ENCODE measurements at regions not wholly inside any gene's neighbourhood (a gene's known extent, or its start where the extent isn't known, plus 50 kb on each side); places are given as distances from the start of the nearest gene placed in this dataset.

DNA sequence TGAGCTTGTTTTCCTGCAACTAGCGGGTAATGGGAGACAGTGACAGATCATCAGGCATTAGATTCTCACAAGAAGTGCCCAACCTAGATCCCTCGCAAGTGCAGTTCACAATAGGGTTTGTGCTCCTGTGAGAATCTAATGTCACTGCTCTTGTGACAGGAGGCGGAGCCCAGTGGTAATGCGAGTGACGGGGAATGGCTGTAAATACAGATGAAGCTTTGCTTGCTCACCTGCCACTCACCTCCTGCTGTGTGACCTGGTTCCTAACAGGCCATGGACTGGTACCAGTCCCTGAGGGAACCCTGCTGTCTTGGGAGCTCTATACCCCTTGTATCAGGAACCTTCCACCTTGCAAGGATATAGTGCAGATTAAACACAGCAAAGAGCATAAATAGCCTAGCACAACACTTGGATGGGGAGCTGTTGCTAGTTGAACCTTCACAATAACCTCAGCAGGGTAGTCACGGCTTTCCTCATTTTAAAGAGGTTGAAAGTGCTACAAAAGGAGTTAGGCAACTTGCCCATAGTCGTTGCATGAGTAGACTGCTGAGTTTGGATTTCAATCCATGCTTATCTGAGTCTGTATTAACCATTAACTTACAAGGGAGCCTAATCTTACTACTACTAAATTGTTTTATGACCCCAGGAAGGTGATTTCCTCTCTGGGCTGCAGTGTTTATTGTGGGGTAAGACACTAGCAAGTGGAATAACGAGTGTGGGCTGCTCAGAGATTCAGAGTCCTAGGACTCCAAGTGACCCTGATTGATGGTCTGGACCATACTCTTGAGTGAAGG is 156.6 kb upstream of the ZFHX3 start:
- intact Hi-C loops (cut with micrococcal nuclease), result no loop called here

DNA sequence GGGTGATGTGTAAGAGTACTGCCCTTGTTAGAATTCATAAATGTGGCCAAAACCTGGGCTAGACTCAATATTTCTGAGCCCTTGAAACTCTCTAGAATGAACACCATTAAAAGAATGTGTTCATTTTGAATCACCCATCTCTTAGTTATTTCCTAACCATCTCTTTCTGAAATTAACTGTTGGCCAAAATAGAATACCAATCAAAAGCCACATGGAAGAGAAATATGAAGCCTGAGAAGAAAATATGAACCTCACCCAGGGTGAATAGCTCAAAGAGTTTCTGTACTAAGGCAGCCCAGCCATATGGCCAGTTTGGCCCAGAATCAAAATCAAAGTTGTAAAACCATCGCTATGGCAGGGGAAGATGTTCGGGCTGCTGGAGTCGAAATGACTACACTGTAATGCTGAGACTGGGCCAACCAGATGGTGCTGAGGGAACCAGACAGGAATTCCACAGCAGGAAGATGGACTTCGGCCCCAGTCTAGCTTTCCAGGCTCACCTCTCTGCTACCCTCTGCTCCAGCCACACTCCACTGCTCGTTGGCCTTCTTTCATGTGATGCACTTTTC is 154.3 kb upstream of the ZFHX3 start:
- intact Hi-C loops (cut with micrococcal nuclease), result no loop called here

DNA sequence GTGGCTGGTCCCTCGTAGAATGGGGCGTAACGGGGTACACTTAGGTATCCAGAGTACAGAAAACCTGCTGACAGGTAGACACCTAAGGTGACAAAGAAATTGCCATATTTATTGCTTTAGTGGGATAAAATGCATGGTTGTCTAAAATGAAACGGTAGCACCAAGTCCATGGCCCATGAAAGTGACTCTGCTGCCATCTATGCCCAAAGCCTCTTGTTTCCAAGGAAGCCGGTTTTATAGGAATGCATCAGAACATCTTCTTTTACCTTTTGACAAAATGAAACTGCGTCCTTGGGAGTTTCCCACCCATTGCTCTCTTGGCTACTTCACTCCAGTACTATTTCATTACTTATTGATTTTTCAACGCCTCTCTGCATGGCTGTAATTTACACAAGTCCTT is 151.3 kb upstream of the ZFHX3 start:
- intact Hi-C loops (cut with micrococcal nuclease), result loop anchor here (5.0 kb wide), 1 partner anchor 797 kb away; no protein-coding TSS in a partner anchor

DNA sequence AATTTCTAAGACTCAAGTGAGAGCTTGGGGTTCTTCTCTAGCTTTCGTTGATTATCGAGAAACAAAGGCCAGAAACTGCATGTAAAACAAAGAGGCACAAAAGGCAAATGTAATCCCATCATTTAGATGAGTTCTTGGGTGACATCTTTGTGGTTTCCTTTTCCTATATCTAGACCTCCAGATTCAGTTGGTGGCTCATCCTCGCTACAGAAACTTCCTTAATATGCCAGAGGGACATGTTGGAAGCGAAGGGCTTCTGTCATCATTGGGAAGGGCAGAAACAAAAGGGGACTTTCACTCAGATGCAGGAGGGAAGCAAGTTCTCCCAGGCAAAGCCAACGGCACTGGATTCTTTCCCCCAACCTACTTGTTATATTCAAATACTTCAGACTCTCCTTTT is 150.6 kb upstream of the ZFHX3 start:
- intact Hi-C loops (cut with micrococcal nuclease), result loop anchor here (5.0 kb wide), 1 partner anchor 796 kb away; no protein-coding TSS in a partner anchor

DNA sequence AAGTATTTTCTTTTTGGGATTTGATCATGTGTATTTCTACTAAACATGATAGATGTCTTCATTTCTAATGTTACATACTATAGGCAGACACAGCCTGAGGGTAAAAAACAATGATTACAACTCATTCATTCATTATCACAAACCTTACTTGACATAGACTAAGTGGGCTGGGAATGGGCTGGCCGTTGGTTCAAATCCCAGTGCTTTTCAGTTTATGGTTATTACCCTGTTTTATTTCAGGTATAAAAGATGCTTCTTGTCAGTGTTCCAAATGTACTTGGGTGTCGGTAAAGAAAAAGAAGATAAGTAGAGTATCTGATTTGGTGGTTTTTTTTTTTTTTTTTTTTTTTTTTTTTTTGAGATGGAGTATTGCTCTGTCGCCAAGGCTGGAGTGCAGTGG is 149.7 kb upstream of the ZFHX3 start:
- intact Hi-C loops (cut with micrococcal nuclease), result loop anchor here (2.0 to 5.0 kb wide), 2 partner anchors 533 to 795 kb away; no protein-coding TSS in a partner anchor

DNA sequence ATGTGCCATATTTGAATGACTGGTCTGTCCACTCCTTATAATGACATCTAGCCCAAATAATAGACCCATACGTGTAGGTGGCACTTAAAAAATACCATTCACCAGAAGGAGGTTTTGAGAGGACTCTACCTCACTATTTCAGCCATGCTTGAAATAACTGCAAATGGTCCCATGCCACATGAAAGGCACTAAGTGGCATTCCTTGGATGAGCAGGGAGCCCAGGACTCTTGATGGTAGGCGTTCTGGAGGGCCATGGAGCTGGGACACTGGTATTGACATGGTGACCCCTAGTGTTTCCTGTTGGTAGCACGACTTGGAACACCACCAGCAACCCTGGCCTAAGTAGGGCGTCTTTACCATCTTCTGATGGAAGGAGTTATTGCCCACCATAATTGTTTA is 148.7 kb upstream of the ZFHX3 start:
- intact Hi-C loops (cut with micrococcal nuclease), result loop anchor here (1.0 to 5.0 kb wide), 4 partner anchors 364 to 794 kb away; no protein-coding TSS in a partner anchor

DNA sequence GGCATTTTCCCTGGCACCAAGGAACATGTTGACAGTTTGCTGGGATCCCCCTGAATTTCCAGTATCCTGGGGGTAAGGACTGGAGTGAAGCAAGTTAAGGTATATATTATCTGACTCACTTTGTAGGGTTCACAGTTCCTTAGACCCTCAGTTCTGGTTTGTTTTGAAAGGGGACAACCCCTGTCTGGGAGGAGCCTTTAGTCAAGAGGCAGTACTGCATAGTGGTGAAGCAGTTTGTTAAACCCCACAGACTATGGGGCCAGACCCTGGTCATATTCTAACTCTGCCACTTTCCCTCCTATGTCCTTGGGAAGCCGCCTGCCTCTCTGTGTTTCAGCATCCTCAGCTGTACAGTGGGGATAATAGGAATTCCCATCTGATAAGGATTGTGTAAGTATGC is 145.5 kb upstream of the ZFHX3 start:
- intact Hi-C loops (cut with micrococcal nuclease), result no loop called here

DNA sequence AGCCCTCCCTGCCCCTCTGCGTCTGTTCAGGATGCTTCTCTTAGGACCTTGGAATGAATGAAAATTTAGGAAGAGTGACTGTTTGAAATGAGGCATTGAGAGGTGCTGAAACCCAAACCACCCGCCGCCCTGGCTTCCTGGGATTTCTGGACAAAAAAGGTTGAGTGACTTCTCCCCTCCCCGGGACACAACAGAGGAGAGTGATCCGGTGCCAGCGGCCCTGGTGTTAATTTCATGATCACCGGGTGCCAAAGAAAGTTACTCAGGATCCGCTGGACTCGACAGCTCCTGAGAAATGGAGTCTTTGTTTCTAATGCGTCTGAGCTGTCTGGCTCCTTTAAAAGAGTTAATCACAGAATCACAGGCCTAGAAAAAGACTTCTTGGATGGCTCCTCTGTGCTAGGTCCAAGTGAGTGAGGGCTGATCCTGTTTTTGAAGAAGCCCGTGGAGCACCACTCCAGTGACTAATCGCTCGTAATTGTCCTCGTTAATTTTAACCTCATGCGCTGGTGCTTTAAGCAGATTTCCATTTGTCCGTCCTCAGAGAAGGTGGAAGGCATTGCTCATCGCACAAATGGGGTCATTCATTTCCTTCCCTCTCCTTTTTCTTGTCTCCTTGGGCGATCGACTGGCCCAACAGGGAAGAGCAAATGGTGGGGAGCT is 144.4 kb upstream of the ZFHX3 start:
- intact Hi-C loops (cut with micrococcal nuclease), result no loop called here

DNA sequence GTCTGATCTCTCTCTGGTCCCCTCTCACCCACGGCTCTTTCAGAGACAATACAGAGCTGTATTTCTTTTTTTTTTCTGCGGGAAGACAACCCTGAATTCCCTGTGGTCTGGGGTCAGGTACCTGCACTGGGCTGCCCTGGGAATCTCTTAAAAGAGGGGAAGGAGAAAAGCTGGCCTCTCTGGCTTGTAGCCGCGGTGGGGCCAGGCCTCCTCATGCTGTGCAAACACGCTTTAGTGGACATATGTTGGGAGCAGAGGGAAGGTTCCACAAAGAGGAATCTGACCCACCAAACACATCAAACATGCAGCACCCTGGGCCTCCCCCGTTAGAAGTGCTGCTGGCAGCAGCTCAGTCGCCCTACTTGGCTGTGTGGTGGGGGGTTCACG is 143.7 kb upstream of the ZFHX3 start:
- intact Hi-C loops (cut with micrococcal nuclease), result no loop called here

DNA sequence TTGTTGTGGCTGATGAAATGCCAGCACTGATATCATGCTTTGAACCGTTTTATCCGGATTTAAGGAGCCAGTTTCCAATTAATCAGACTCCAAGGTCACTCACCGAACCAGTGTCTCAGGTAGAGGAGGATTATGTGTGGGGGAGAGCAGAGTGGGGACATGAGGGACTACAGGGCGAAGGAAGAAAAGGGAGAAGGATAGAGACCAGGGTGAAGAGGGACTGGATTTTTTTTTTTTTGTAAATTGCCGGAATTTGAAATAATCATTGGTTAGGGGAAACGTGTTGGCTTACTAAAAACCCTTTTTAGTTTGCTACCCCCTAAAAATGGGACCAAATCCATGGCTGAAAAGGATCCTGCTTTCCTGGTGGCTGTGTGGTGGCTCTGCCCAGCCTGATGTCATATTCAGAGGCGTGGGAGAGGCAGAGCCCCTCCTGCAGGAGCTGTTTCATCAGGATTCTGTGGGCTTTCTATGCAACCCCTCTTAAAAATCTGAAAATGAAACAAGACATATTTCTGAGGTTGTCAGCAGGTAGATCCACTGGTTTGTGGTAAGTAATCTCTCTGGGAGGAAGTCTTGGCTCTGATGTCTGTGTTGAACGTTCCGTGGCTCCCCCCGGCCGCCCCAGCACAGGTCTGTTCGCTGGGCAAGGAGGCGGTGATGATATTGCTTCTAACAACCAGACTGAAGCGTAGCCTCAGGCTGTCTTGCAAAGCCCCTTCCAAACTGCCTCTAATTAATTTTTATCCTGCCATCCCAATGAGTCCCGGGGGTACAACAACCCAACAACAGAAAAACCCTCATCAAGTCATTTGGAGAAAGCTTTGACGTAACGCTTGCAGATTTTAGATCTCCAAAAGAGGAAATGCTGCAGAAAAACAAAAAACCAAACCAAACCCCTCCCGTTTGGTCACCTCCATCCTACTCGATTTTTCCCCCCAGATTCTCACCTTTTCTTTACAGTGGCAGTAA is 143.0 kb upstream of the ZFHX3 start:
- intact Hi-C loops (cut with micrococcal nuclease), result no loop called here

DNA sequence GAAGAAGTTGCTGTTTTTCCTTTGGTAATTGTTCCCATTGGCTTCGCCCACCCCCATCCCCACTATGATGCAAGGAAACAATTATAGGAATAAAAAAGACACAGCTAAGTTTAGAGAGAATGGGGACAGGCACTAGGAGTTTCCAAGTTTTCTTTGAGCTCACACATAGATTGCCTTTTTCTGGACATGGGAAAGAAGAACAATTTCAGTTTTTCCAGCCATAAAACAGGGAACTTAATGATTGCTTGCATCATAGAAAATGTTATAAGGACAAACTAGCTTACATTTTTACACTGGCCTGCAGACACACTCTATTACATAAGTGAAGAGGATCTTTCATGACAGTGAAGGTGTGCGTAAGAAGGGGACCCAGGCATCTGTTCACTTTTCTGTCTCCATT is 142.3 kb upstream of the ZFHX3 start:
- intact Hi-C loops (cut with micrococcal nuclease), result no loop called here

DNA sequence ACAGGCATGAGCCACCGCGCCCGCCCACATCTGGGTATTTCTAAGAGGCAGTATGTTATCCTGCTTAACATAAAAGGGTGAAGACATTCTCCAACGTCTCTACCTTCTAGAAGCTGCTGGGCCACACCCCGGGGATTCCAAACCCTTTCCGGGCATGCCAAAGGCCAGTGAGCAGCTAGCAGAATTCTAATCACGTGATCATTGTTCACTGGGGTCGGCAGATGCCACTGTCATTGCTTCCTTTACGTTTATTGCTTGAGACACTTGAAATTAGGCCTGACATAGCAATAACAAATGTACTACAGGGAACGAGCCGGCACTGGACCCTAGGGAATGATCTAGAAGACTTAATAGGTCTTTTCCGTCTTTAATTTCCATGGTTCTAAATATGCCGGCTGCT is 141.2 kb upstream of the ZFHX3 start:
- intact Hi-C loops (cut with micrococcal nuclease), result no loop called here

DNA sequence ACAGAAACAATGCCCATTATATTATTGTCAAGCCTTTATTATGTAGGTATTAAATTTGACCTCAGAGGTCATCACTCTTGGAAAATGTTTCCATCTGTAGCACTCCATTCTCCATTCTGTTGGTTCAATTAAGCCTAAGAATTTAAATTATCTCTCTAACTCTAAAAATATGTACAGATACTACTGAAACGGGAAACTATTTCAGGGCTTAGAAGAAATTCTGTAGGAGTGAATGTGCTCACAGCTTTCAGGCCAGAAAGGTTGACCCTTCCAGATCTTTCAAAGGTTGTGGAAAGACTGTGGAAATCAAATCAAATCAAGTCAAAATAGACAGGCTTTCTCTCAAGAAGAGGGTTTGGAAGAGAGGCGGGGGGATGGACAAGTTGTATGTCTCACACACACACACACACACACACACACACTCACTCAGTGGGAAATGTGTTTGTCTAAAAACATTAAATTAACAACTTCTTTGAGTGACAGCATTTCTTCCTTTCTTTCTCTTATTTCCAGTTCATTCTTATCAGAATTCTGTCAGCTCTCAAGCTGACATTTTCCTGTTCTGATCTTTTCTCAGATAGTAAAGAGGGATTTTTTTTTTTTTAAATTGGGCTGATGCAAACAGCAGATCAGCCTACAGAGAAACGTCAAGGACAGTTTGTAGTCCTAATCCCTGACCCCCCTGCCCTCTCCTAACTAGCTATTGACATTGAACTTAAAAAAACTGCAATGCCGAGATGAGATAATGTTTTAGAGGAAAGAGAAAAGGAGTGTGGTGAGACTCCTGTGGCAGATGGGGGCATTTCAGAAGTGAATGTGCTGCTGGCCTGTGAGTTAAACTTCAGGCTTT is 139.0 kb upstream of the ZFHX3 start:
- intact Hi-C loops (cut with micrococcal nuclease), result no loop called here

DNA sequence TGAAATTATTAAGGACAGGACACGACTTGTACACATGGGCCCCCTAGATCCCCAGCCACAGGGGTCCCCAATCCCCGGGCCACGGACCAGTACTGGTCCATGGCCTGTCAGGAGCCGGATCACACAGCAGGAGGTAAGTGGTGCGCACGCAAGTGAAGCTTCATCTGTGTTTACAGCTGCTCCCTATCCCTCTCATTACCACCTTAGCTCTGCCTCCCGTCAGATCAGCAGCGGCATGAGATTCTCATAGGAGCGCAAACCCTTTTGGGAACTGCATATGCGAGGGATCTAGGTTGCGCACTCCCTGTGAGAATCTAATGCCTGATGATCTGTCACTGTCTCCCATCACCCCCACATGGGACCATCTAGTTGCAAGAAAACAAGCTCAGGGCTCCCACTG is 137.8 kb upstream of the ZFHX3 start:
- intact Hi-C loops (cut with micrococcal nuclease), result no loop called here

DNA sequence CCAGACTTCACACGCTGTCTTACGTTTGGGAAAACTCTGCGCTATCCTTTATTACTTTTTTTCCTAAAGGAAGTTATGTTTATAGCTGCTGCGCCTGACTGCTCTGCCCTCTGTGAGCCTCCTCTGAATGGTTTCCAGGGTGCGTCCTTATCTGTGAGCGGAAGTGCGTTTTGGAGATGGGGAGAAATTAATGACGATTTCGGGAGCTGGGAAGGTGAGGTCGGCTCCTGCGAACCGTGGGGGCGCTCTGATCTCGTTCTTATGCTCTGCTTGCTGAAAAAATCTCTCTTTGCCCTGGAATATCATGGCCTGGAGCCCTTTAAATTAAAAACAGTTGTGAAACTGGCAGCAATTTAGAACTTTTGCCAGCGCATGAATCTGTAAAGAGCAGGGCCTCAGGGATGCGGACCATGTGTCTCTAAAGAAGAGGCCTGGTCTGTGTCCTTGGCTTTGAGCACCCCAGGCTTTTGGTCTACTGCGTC is 135.7 kb upstream of the ZFHX3 start:
- intact Hi-C loops (cut with micrococcal nuclease), result no loop called here

DNA sequence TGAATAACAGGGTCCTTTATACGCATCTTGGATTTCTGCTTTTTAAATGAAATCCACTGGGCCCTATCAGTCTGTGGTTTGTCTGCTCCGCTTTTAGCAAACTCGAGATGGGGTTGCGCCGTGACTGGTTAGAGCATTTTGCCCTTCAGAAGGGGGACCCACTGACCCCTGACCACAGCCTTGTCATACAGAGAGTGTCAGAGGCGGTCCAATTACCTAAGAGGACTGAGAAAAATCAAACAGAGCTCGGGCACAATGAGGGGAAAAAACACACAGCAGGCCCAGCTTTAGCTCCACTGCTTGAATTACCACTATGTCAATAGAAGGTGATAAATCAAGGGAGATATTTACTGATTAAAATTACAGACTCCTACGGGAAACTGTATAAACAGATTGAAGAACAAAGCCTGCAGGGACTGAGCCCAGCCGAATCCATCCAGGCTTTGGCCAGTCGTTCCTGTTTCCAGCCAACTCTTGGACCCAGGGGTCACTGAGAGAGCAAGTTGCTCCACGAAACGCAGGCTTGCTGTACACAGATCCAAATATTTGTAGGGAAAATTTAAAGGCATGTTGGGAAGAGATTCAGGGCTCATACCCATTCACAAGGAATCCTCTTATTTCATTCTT is 131.9 kb upstream of the ZFHX3 start:
- intact Hi-C loops (cut with micrococcal nuclease), result no loop called here

DNA sequence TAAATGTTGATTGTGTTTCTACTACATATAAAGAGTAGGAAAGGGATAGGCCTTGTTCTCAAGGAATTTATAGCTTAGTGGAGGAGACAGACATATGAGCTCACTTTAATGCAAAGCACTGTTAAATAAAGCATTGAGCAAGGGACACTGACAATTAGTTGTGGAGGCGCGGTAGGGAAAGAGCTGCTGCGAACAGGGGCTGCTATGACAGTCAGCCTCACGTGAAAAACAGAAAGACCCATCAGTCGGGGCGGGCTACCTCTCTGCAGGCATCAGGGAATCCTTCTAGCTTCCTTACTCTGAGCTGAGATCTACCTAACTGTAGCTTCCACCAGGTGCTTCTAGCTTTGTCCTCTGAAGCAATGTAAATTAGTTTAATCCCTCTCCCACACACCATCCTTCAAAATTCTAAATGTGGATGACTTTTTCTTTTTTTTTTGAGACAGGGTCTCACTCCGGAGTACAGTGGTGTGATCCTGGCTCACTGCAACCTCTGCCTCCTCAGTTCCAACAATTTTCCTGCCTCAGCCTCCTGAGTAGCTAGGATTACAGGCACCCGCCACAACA is 129.9 kb upstream of the ZFHX3 start:
- intact Hi-C loops (cut with micrococcal nuclease), result no loop called here

DNA sequence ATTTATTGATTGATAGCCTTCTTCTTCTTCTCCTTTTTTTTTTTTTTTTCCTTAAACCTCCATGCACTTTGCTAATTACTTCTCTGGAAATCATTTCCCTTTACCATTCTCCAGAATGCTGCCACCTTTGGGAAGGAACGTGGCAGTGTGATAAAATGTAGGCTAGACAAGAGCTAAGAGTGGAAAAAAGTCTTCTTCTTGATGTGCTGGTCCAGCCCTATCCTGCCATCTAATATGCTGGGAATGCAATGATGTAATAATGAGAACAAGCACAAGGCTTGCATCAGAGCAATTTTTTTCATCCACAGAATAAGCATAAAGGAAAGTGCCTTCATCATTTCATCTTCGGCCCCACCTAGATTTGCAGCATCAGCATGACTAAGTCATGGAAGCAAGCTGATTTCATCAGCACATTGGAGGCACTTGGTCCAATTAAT is 128.7 kb upstream of the ZFHX3 start:
- intact Hi-C loops (cut with micrococcal nuclease), result no loop called here

DNA sequence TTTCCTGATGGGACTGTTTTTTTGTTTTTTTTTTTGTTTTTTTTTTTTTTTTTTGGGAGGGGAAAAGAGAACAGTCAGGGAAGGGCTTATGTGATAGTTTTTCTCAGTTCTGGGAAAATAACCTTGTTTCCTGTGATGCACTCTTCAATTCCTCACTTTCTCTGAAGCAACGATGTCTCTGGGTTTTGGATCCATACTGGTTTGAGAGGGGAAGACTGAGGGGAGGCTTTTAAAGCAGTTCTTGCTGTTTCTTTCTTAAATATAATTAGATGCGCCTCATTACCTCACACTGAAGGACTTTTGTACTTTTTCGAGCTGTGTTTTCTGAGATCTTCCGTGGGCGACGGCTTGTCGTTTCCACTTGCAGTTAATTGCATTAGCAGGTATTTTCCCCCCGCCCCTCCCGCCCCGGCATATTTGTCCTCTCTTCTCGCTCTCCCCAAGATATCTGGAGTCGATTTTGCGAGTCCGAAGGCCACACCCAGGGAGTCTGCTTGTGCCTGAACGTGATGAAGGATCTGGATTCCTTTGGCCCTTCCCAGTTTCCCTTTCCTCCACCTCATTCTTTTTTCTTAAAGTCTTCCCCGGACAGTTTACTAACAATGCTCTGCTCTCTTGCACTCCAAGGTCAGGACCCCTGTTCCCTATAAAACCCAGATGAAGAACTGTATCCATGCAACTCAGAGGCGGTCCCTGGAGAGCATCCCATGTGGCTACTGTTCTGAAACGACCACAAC is 125.2 kb upstream of the ZFHX3 start:
- intact Hi-C loops (cut with micrococcal nuclease), result no loop called here
